Endothelial cell (in vitro differentiated cells): ENCODE measurements at regions not wholly inside any gene's neighbourhood (a gene's known extent, or its start where the extent isn't known, plus 50 kb on each side); places are given as distances from the start of the nearest gene placed in this dataset.

Source experiments
- DNase-seq: peaks from one replicate; pipeline ENCODE4 v3.0.0; 2021; ENCODE audit warnings: low spot score
- H3K27ac Mint-ChIP-seq: one replicate; pipeline ENCODE4 v1.8.0; 2021; ENCODE audit warnings: mixed read lengths, inconsistent platforms; ENCODE audit not compliant: unreplicated experiment
- H3K27me3 Mint-ChIP-seq: one replicate; pipeline ENCODE4 v1.8.0; 2021; ENCODE audit warnings: mild to moderate bottlenecking, moderate library complexity, mixed read lengths, inconsistent platforms; ENCODE audit not compliant: unreplicated experiment
- H3K36me3 Mint-ChIP-seq: one replicate; pipeline ENCODE4 v1.8.0; 2021; ENCODE audit warnings: mild to moderate bottlenecking, low read depth, mixed read lengths, inconsistent platforms; ENCODE audit not compliant: unreplicated experiment
- H3K4me1 Mint-ChIP-seq: one replicate; pipeline ENCODE4 v1.8.0; 2021; ENCODE audit warnings: mild to moderate bottlenecking, mixed read lengths, inconsistent platforms; ENCODE audit not compliant: unreplicated experiment
- H3K4me3 Mint-ChIP-seq: one replicate; pipeline ENCODE4 v1.8.0; 2021; ENCODE audit warnings: mild to moderate bottlenecking, mixed read lengths, inconsistent platforms; ENCODE audit not compliant: unreplicated experiment
- H3K9me3 Mint-ChIP-seq: one replicate; pipeline ENCODE4 v1.8.0; 2021; ENCODE audit warnings: mixed read lengths, inconsistent platforms; ENCODE audit not compliant: unreplicated experiment
- TF ChIP-seq, protein P1 (sequence below): fragments of 200-600 bp; sonication (generic); IDR thresholded peaks from one replicate; pipeline ENCODE4 v1.5.0; 2021; ENCODE audit warnings: antibody characterized with exemption; ENCODE audit not compliant: unreplicated experiment

DNA sequence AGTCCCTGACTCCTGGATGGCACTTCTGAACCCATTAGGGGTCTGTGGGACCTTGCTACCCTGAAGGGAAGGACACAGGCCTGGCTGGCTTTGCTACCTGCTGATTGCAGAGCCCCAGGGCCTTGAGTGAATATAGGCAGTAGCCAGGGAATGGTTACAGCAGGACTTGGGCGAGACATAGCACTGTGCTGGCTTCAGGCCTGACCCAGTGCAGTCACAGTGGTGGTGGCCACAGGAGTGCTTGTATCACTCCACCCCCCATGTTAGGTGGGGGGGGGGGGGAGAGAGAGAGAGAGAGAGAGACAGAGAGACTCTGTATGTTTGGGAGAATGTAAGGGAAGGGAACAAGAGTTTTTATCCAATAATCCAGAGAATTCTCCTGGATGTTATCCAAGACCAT is 439.3 kb upstream of the ZNF608 start:
- H3K36me3 Mint-ChIP-seq, result no peaks in the 10 kb centered on the region
- DNase-seq, result no peak
- peaks cover 5% of the 10 kb centered on the region for H3K27me3 Mint-ChIP-seq
- TF ChIP-seq, protein P1, sequence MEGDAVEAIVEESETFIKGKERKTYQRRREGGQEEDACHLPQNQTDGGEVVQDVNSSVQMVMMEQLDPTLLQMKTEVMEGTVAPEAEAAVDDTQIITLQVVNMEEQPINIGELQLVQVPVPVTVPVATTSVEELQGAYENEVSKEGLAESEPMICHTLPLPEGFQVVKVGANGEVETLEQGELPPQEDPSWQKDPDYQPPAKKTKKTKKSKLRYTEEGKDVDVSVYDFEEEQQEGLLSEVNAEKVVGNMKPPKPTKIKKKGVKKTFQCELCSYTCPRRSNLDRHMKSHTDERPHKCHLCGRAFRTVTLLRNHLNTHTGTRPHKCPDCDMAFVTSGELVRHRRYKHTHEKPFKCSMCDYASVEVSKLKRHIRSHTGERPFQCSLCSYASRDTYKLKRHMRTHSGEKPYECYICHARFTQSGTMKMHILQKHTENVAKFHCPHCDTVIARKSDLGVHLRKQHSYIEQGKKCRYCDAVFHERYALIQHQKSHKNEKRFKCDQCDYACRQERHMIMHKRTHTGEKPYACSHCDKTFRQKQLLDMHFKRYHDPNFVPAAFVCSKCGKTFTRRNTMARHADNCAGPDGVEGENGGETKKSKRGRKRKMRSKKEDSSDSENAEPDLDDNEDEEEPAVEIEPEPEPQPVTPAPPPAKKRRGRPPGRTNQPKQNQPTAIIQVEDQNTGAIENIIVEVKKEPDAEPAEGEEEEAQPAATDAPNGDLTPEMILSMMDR, result no peak
- H3K9me3 Mint-ChIP-seq, result no peaks in the 10 kb centered on the region
- H3K4me1 Mint-ChIP-seq, result peaks cover 2% of the 10 kb centered on the region
- no peak overlapping the region for H3K27ac Mint-ChIP-seq
- no peak overlapping the region for H3K4me3 Mint-ChIP-seq

DNA sequence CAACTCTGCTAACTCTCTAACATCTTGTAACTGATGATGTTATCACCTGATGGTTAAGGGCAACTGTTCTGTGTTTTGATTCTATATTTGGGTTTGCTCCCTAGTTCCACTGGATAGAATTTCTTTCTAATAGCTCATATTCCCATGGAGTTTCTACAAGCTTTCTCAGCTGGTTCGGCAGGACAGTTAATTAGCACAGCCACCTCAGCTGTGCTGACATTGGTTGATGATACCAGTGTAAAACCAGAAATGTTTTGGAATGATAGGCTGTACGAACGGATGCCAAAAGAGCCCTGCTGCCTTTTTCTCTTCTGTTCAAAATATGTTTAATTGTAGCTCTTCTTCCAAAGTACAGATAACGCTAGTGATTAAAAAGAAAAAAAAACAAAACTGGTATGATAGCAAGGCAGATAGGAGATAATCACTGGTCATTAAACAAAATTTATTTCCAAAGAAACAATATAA is 440.5 kb upstream of the ZNF608 start:
- H3K27me3 Mint-ChIP-seq, result peaks cover 5% of the 10 kb centered on the region
- no peak for DNase-seq
- H3K27ac Mint-ChIP-seq, result no peak overlapping the region
- H3K4me3 Mint-ChIP-seq, result no peak overlapping the region
- TF ChIP-seq, protein P1, result no peak
- H3K36me3 Mint-ChIP-seq, result no peaks in the 10 kb centered on the region
- peaks cover 6% of the 10 kb centered on the region for H3K4me1 Mint-ChIP-seq
- no peaks in the 10 kb centered on the region for H3K9me3 Mint-ChIP-seq

DNA sequence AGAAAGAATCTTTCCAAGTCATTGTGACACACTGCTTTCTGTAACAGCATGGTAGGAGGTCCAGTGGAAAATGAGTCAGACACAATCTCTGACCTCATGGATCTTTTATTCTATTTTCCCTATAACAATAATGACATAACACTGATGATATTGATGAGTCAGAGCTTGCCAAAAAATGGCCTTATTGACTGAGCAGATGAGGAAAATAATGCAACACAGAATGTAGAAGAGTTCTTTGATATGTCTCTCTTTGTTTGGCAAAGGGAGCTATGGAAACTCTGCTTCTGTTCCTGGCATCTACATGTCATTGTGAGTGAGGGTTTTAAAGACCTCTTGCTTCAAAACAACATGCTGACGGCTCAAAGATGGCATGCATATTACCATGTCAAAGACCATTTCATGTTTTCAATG is 443.1 kb upstream of the ZNF608 start:
- Mint-ChIP-seq H3K4me1 (peaks cover 6% of the 10 kb centered on the region), H3K9me3 (no peaks in the 10 kb centered on the region), H3K27ac (no peak overlapping the region), H3K27me3 (peaks cover 6% of the 10 kb centered on the region), H3K36me3 (no peaks in the 10 kb centered on the region), H3K4me3 (no peak overlapping the region)
- TF ChIP-seq, protein P1, result no peak
- DNase-seq, result no peak

DNA sequence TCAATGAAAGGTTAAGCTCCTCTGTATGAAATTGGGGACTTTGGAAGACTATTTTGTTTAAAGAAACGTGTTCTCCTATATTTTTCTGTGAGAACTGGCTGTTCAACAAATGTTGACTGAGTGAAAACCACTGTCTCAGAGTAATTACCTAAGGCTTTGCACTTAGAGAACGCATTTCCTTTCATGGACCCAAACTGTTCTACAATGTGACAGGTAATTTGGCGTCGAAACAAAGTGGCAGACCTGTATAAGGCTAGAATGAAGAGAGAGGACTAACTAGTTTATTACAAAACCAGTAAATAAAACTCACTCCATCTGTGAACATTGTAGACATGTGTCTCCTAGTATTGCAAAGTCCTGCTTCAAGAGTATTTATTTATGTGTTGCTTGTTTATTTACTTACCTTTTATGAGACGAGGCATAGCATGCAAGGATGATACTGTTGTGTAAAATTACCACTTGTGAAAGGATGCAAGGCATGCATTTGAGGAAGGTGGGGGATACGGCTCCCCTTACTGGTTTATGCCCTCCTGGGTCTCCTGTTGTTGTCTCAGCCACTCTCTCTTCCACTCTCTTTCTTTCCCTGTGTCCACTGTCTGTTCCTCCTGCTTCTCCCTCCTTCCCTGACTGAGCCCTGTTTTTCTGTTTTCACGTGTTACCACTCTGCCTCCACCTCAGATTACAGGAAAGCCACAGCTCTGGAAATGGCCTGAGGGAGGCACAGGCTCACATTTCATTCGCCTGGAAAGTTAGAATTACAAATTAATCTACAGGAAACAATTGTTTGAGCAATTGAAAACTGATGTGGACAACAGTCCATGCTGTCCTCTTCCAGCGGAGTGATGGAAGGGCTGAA is 444.0 kb upstream of the ZNF608 start:
- H3K36me3 Mint-ChIP-seq, result no peaks in the 10 kb centered on the region
- TF ChIP-seq, protein P1, result no peak
- H3K4me3 Mint-ChIP-seq, result no peak overlapping the region
- H3K27me3 Mint-ChIP-seq, result peaks cover 2% of the 10 kb centered on the region
- H3K27ac Mint-ChIP-seq, result no peak overlapping the region
- no peaks in the 10 kb centered on the region for H3K9me3 Mint-ChIP-seq
- H3K4me1 Mint-ChIP-seq, result peaks cover 6% of the 10 kb centered on the region
- DNase-seq, result no peak

DNA sequence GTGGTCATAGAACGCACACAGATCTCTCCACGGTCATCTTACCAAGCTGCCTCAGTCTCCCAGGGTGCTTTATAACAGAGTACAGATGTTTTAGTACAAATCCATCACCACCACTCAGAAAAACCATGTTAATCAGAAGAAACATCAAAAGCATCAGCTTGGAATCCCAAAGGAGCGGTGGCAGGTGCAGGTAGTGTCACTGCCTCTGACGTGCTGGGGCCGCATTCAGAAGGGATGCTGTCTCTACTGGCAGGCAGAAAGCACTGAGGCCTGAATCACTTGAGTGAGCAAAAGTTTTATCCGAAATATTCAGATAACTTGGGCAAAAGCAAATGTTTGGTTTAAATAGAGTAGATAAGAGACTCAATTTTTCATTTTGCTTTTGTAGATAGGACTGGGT is 448.4 kb upstream of the ZNF608 start:
- Mint-ChIP-seq H3K27ac (no peak overlapping the region), H3K36me3 (no peaks in the 10 kb centered on the region), H3K27me3 (peaks cover 2% of the 10 kb centered on the region), H3K4me1 (peaks cover 6% of the 10 kb centered on the region), H3K4me3 (no peak overlapping the region), H3K9me3 (no peaks in the 10 kb centered on the region)
- no peak for DNase-seq
- TF ChIP-seq, protein P1, result no peak
